NCI-H2107 treated with DMSO at 0.1 percent for 48 hours (cell line): ENCODE measurements at regions not wholly inside any gene's neighbourhood (a gene's known extent, or its start where the extent isn't known, plus 50 kb on each side); places are given as distances from the start of the nearest gene placed in this dataset.
A peak's percentile ranks its signal among the peaks of the same experiment; 100 is the strongest.
"Not testable (repeated sequence)": the region's sequence is repeated elsewhere in the genome, so short reads cannot be mapped to it uniquely, and the experiment has no call there.

ENCODE experiments used
- DNase-seq: peaks from one replicate; lab custom pipeline; 2025; ENCODE audit not compliant: unreplicated experiment; lab: John Stamatoyannopoulos, UW

DNA sequence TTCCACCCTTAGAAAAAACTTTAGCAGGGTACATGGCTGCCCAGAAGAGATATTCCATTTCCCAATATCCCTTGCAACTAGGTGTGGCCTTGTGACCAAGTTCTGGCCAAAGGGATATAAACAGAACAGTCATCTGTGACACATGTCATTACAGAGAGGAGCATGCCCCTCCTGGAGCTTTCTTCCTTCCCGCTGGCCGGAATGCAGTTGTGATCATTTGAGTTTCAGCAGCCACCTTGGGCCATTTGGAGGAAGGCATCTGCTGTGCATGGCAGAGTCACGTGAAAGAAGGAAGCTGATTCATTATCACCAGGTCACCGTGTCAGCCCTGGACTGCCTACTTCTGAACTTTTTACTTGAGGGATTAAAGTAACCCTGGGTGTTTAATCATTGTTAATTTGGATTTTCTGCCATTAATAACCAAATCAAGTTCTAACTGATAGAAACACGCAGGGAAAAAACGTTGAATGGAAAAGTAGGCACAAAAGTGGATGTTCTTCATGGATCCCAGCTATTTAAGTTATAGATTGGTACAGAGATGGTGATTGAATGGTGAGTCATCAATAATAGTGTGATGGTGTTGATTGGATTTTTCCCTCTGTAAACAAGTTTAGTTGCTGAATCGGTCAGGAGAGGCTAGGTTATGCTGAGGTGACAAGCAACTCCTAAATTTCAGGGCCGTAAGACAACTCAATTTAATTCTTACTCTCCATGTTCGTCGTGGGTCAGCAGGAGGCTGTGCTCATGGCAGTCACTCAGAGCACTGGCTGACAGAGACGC, 80.7 kb upstream of the CCDC167 start:
- DNase-seq = no peak

DNA sequence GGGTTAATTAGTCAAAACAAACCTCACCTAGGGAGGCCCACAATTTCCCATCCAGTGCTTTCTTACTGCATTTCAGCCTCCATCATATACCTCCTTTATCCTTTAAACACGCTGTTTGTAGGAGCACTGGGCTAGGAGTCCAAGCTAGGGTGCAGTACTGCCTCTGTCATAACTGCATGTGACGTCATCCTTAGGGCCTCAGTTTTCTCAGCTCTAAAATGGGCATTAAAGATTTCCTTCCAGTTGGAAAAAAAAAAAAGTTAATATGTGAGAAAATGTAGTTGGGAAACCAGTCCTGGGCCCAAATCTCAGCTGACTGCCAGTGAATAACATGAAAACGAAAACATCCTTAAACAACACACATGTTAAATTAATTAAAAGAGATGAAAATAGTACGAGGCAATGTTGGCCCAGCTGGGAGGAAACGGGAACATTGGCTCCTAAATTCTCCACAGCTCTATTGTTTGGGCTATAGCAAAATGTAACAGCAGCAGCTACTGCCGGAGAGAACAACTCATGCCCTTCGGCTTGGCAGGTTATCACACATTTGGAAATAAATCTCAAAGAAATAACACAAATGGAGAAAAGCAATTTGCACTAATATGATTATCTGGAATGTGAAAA, 79.9 kb upstream of the CCDC167 start:
- DNase-seq = no peak

DNA sequence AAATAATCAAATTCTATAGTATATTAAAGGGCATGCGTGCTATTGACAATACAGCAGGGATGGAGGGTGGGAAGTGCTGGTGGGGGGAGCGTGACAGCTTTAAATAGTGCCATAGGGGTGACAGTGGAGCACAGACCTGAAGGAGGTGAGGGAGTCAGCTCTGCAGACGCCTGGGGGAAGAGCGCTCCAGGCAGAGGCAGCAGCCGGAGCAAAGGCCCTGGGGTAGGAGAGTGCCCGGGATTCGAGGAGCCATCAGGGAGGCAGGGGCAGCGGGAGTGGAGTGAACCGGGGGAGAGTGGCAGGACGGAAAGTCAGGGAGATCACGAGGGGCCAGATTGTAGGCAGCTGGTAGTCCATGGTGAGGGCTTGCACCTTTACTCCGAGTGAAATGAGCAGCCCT, 78.4 kb upstream of the CCDC167 start:
- DNase-seq = no peak

DNA sequence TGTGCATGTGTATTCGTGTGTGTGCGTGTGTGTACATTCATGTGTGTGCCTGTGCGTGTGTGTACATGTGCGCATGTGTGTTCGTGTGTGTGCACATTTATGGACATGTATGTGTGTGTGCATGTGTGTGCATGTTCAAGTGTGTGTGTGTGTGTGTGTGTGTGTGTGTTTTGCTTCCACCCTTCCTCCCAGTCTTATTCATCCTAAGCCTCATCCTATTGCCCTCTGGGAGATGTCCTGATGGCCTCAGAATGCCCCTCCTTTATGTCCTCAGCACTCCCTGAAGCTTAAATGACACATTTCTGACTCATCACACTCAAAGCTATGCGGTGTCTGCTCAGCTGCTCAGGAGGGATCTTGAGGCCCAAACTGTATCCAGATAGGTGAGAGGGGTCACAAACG, 76.6 kb upstream of the CCDC167 start:
- no peak for DNase-seq

DNA sequence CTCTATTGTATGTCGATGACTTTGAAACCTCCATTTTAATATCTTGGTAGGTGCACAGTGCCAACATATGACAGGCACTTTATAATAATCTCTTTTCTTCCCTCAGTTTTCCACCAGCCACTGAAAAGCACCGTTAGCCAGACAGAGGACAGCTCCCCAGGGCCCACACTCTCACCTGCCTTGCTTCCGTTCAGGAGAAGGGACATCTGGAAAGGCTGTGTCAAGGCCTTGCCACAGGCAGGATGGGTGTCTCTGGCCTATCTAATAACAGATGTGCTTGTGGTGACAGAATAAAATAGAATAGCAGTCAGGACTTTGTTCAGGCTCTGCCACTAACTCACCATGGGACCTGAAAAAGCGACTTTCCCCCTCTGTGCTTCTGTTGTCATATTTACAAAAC, 75.5 kb upstream of the CCDC167 start:
- no peak for DNase-seq

DNA sequence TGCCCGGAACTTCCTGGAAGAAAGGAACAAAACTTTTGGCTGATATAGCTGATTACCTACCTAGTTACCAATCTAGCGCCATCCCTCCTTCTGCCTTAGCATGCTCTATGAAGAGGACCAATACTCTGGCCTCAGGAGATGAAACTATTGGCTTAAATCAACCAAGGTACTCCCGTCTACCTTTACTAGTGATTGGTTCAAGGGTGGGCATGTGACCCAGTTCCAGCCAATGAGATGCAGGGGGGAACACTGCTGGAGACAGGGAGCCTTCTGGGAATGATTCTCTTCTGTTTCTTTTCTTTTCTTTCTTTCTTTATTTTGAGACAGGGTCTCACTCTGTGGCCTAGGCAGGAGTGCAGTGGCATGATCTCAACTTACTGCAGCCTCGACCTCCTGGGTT, 72.6 kb upstream of the CCDC167 start:
- DNase-seq = no peak

DNA sequence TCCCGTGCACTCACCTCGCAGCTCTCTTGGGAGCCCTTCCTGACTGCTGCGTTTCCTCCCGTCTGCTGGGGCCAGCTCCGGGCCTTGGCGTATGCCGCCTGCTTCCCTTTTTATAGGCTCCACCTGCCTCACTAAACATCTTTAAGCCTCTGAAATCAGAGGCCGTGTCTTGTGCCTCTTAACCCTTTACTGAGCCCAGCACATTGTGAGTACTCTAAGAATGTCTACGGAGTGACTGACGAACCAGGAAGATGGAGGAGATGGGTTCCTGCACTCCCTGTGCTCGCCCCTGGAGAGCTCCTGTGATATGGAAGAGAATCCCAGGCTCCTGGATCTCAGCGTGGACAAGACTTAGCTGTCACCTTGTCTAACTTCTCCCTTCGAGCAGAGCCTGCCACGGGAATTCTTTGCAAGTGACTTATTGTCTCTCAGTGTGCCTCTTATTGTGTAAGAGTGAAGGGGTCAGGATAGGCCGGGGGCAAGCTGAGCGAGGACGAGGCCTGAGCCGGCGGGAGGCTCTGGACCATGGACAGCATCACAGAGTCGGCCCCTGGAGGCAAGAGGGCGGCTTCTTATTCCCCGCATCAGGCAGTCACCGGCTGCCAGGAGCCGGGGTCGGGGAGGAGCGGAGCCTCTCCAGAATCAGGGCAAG, 70.9 kb upstream of the CCDC167 start:
- DNase-seq = no peak

DNA sequence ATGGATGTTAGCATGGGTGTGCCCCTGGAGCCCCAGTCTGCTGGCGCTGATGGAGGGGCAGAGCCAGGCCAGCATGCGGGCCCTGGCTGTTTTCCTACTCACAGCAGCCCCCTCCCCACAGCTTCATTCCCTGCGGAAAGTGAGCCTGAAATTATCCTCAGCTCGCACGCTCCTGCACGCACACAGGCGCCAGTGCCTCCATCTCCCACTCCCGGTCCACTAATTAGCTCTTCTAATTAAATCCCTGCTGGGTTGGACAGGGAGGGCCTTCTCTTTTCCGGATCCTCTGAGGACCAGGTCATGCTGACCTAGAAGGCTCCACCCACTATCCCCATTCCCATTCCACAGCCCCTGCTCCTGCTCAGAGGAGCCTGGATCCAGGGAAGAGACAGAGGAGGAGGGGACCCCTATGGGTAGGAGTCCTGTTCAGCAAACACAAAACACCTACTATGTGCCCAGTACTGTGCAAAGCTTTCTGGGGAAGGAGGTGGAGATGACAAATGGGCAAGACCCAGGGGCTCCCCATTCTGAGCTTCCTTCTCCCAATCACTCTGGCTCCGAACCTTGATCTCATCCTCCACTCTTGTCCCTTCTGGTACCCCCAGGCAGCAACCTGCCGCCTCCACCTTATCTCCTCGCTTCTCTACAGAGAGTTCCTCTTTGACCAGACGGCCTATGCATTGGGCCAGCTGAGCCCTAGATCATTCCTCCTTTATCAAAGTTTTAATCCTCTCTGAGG, 70.2 kb upstream of the CCDC167 start:
- no peak for DNase-seq

DNA sequence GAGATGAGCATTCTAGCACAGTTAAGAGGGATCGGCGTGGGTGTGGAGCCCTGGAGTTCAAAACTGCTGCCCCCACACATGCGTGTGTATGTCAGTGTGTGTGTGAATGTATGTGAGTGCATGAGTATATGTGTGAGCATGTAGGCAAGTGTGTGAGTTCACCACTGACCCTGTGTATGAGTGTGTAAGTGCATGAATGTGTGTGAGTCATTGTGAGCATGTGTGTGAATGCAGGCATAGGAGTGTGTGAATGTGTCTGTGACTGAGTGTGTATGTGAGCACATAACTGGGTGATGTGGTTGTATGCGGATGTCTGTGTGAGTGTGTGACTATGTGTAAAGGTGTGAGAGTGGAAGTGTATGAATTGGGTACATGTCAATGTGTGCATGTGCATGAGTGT, 69.6 kb upstream of the CCDC167 start:
- no peak for DNase-seq

DNA sequence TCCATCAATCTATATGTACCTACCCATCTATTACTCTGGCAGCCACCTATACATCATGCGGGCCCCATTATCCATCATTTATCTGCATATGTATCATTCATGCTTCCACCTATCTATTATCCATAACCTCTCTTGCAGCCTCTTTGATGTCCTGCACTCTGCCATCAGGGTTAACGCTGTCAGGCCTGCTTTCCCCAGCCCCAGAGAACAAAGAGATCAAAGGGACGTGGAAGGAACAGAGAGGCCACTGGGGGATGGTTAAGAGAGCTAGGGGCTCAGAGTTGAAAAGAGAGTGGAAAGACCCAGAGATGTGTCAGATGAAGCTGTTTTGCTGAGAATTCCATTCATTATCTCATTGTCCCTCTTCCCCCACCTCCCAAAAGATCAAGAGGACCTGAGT, 67.3 kb upstream of the CCDC167 start:
- DNase-seq = no peak

DNA sequence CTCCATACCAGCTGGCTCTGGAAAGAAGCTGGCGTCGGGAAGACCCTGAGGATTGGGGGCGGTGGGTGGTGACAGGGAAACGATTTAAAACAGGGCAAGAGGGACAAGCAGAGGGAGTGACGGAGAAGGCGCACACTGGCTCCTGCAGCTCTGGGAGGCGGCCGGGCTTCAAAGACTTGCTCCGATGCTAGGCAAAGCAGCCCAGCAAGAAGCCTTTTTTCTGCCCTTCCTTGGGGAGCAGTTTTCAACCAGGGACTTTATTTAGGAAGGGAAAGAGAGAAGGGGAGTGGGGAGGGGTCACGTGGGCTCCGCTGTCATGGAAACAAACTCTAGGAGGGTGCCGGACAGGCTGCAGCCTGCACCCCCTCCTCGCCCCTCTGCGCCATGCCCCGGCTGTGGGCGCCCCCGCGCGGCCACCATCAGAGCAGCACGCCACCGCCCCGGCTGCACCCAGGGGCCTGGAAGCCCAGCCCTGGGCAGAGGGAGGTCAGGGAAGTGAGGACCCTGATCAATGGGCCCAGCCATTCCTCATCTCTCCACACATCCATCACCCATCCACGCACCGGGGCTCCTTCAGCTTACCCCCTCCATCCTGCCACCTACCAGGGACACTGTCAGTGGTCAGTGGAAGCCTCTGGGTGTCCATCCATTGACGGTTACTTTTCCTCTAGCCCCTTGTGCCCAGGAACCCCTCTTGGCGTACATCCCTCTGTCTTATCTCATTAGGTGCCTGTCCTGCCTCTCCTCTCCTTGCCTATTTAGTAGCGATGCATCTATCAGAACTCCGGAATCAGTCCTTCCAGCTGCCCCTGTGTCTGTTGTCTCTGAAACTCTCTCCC, 66.6 kb upstream of the CCDC167 start:
- peak; percentile 25 for DNase-seq

DNA sequence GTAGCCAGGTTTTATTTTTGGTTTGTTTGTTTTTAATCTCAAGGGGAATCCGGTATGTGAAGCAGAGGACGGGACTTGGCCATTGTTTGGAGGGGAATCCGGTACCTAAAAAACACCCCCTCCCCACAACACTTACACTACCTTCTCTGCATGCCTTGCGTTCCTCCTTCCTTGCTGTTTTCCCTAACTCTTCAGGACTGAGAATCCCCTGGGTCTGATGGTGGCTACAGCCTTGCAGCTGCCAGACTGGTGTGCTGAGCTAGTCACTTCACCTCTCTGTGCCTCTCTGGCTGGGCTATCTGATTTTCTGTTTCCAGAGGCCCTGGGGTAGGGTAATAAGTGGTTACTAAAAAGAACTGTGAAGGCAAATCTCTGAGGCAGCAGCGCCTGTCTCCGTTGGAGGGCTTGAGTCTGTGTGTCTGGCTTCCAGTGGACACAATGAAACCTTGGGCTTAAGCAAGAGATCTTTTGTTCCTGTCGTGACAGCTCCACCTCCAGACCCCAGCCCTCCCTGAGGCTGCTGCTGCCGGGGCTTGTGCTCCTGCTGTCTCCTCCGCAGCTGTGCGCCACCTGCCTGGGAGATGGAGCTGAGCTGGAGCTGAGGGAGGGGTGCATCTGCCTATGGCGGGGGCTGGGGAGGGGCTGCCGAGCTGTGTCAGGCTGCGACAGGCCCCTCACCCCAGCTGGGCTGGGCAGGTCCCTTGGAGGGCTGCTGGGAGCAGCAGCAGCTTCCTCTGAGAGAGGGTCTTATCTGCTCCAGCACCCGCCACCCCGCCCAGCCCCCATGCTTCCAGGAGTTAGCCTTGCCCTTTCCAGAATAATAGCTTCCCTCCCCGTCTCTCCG, 65.8 kb upstream of the CCDC167 start:
- no peak for DNase-seq

DNA sequence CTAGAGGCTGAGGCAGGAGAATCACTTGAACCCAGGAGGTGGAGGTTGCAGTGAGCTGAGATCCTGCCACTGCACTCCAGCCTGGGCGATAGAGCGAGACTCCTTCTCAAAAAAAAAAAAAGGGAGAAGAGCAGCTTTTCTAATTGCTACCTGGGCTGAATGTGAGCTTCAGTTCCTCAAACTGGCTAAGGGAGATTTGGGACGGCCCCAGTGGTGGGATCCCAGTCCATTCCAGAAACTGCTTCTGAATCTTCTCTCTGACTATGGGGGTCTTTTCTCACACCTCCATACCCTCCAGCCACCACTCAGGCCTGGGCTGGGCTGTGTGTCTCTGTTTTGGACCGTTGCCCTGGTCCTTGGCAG, 63.2 kb upstream of the CCDC167 start:
- DNase-seq = not testable (repeated sequence)

DNA sequence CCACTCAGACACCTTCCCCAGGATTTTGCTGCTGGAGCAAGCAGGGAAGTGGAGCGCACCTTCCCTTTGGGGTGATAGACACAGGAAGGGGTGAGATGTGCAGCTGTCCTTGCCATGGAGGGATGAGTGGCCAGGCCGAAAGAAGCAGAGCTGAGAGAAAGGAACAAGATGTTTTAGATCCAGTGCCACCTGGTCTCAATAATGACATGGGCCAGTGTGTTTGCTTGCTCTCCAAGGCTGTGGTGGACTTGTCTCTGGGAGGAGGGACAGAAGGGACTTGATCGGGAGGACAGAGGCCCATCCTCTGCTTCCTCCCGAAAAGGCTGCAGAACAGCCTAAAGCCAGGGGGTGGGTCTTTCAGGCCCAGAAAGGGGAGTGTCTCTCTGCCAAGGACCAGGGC, 61.7 kb upstream of the CCDC167 start:
- DNase-seq = no peak

DNA sequence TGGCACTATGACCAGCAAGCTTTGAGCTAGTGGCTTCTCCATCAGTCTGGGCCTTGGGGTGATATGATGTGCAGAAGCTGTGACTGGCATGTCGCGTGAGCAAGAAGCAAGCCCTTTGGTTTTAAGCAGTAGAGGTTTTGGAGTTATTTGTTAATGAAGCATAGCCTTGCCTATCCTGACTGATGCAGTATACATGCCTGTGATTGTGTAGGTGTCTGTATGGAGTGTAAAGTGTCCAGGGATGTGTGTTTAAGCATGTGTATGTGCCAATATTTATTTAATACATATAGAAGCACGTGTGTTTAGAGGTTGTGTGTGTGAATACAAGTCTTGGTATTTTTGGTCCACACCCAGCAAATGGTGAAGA, 61.0 kb upstream of the CCDC167 start:
- DNase-seq = no peak

DNA sequence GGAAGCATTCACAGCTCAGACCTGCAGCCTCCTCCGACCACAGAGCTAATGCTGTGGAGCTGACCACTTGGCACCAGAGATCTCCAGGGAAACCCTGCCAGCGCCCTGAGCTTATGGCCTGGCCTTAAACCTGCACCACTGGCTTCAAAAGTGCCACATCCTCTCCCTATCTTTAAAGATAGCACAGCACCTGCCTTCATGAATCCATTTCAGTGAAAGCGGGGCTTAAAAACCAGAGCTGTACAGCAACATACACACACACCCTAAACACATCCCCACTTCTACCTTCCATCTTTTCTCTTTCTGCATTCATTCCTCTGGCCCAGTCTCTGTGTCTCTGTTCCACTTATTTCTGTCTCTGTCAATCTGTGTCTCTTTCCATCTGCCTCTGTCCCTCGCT, 59.8 kb upstream of the CCDC167 start:
- no peak for DNase-seq

DNA sequence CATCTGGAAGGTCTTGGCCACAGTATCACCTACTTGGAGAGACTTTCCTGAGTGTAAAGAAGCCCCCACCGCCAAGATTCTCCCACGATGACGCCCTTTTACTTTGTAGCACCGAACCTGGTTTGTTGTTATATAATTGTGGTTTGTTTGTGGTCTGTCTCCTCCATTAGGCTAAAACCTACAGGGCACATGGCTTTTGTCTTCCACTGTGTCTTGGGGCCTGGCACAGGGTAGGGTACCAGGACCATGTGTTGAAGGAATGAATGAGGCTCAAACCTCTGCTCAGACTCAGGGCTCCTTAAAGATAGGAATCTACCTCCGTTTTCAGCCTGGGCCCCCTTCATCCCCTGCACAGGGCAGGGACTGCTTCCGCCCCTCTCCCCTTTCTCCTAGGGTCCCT, 59.4 kb upstream of the CCDC167 start:
- no peak for DNase-seq

DNA sequence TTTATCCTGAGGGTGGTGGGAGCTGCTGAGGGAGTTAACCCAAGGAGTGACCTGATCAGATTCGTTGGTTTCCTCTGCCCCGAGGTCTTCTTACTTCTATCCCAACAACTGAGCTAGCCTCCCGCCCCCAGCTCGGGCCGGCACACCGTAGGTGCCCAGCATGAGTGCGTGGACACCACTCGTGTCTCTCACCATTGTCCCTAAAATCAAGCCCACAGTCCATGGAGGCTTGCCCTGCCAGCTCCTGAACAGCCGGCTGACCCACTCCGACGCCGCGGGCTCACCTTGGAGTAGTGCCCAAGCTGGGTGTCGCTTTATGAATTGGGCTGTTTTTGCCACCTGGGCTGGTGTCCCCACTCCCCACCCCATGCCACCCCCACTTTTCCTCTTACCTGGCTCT, 59.0 kb upstream of the CCDC167 start:
- DNase-seq = no peak

DNA sequence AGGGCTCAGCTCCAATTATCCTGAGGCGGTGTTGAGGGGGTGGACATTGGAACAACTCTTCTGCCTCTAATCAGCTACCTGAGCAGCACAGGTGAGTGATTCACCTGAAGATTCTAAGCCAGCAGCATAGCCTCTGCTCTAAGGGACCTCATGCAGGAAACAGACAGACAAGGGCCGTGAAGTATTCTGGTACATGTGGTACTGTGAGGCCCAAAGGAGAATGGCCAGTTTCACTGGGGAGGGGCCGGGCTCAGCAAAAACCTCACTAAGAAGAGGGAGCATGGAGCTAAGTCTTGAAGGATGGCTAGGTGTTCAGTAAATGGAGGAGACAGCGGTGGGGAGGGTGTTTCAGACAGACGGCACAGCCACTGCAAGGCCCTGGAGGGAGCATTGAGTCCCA, 58.5 kb upstream of the CCDC167 start:
- DNase-seq = no peak

DNA sequence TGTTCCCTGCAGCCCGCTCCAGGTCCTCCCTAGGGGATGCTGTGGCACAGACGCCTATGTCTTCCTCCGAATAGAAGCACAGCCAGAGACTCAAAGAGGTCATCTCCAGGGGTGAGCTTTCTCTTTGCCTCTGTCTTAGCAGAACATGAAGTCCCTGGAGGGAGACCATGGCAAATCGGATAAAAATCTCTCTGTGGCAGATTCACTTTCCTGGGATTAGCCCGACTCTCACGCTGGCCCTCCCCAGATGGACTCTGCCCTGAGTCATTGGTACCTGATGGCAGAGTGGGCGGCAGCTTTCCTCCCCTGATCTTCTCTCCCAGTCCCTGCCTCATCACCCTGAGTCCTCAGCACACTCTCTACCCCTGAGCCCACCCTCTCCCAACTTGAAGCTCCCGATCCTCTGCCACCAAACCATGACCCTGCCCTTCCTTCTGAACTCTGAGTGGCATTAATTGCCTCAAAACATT, 58.0 kb upstream of the CCDC167 start:
- no peak for DNase-seq
